CD4-positive, alpha-beta T cell treated with Interleukin-1 beta for 1 hour (primary cell): ENCODE measurements at regions not wholly inside any gene's neighbourhood (a gene's known extent, or its start where the extent isn't known, plus 50 kb on each side); places are given as distances from the start of the nearest gene placed in this dataset.

ENCODE experiments used
- DNase-seq, 2 donors: peaks; one replicate each; pipeline ENCODE4 v3.0.0-alpha.2; 2020 to 2022

GRCh38 chr16:64638766-64639165 lies 483.1 kb downstream of the CDH11 start:
- DNase-seq: no peak

DNA sequence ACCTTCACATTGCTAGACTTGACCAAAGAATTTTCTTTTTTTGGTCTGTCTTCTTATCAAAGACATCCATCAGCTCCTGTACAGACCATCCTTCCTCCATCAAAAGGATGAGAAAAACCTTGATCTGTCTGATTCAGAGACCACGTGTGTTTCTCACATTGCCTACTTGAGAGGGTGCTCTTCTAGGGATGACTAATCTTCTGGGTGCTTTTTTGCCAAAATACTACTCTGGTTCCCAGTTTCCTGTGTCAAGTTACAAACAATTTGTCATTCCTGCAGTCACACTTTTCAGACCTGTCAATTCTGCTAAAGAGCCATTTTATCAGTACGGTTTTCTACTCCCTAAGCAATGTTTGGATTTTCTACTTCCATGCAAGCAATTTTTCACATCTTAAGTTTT lies 492.2 kb downstream of the CDH11 start:
- no peak for DNase-seq

DNA sequence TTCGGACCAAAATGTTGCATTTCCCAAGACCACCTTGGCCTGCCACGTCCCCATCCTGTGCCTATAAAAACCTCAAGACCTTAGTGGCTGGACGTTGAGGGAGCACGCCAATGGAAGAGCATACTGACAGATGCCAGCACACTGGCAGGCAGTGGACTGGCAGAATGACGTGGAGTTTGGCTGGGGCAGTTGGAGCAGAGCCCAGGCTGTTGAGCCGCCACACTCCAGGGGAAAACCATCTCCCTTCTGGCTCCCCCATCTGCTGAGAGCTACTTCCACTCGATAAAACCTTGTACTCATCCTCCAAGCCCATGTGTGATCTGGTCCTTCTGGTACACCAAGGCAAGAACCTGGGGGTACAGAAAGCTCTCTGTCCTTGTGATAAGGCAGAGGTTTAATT lies 494.1 kb downstream of the CDH11 start:
- no peak for DNase-seq

- no peak for DNase-seq
Observed at GRCh38 chr16:64627288-64627687, 494.6 kb downstream of the CDH11 start.

DNA sequence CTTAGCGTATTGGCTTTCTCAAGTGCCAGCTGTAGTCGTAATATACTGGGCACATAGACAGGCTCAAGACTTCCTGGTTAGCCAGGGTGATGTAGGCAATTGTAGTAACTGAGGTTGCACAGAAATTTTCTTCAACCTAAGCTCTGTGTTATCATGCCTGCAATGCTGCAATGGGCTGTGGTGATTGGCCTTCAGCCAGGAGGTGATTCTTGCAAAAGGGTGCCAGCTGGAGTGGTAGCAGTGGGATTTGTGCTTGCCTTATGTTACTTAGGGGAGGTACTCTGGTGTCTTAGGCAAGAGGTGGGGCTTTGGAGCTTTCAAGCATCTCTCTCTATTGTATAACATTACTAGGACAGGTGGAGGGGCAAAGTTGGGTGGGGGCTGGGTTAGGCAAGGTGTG lies 495.1 kb downstream of the CDH11 start:
- no peak for DNase-seq

- DNase-seq: no peak
Observed at GRCh38 chr16:64621616-64622015, 500.2 kb downstream of the CDH11 start.

- no peak for DNase-seq
Observed at GRCh38 chr16:64617836-64618476, 503.9 kb downstream of the CDH11 start.

DNA sequence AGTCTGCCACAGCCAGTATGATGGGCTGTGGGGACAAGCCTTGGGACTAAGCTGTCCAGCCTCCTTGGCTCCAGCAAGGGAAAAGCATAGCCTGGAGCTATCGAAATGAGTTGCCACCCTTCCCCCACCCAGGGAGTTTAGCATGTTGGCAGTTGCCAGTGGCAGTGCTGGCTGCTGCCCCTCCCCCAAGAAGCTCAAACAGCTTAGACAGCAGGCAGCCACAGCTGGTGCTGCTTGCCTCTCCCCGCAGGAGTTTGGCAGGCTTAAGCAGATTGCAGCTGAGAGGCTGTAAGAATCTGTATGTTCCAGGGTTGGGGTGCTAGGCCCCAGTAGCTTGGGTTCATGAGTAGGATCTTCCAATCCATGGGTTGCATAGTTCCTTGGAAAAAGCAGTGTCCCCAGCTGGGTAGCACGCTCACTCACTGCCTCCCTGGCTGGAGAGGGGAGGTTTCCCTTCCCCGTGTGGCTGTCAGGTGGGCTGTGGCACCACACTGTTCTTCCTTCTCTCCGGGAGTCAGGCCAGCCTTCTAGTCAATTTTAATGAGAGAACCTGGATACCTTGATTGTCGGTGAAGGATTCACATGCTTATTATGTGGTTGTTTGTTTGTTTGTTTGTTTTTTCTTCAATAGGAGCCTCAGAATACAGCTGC lies 506.1 kb downstream of the CDH11 start:
- no peak for DNase-seq

DNA sequence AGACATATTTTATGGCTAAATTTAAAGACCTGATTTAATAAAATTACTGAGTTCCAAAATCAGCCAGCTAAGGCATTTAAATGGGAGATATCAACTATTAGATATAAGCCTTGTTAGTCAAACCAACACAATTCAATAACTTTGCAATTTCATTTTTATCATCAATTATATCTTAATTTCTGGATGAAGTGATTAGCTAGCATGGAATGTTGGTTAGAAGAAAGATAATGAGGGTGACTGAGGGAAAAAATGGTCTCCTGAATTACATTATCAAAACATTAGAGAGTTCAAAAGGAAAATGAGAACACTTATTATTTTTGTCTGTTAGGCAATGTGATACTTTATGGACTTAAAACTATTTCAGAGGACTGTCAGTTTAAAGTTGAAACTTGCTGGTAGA lies 525.7 kb downstream of the CDH11 start:
- no peak for DNase-seq

DNA sequence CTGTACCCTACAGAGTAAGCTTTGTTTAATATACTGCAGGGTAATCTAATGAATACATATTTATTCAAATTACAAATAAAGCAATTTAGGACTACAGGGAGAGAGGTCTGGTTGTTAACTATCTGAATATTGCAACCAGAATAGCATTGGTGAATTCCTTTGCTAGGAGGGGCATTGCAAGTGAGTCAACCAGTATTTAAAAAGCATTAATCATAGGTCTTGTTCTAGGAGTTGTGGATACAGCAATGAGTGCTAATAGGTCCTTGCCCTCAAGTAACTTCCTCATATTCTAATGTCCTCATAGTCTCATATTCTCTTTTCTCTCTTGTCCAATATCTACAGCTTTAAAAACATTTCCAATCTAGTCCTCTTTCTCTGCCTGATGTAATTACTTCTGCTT lies 531.4 kb downstream of the CDH11 start:
- no peak for DNase-seq

DNA sequence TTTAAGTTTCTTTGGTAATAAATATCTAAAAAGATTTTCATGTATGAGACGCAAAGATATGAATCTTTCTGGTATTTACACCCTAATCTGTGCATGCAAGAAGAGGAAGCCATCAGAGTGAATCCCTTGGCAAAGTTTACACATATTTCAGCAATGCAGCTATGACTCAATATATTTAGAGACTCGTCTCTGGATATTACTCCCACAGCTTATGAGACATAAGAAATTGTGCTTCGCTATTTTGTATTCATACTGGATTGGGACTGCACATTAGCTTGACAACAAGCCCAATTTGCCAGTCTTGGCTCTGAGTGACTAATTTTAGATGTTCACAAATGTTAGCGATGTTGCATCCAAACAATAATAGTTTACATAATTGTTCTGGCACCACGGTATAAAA lies 532.0 kb downstream of the CDH11 start:
- no peak for DNase-seq

GRCh38 chr16:64586781-64587180 lies 535.1 kb downstream of the CDH11 start:
- DNase-seq: no peak

- no peak for DNase-seq
Observed at GRCh38 chr16:64585367-64585766, 536.5 kb downstream of the CDH11 start.

DNA sequence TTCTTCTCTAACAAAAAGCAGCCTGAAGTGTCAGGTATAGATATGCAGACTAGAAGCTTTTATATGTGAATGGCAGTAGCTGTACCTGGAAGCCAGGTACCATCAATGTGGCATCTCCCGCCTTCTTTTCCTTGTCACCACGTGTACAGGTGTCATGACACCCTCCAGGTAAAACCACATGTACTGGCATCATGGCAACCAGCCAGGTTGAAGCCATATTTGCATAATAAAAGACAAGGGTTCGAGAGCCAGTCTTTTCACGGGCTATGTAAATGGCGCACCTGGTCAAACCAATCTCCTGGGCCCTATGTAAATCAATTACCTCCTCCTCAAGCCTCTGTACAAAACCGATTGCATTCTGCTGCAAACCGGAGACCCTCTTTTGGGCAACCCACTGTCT lies 541.3 kb downstream of the CDH11 start:
- no peak for DNase-seq

- no peak for DNase-seq
Observed at GRCh38 chr16:64579712-64580111, 542.2 kb downstream of the CDH11 start.

DNA sequence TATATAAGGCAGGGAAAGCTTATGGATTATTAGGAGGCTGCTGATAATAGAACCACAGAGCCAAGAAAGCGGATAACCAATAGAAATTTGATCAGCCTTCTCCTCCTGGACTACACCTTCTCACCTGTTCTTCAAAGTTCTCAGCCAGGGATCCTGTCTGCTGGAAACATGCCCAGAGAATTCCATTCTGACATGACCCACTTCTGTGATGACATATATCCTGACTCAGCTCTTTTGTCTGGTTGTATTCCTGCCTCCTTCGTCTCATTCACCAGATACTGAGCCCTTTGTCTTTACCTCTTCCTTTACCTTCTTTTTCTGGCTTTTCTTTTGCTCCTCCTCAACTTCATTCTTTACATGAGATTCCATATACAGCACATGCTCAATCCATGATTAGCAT lies 576.1 kb downstream of the CDH11 start:
- no peak for DNase-seq

GRCh38 chr16:64544859-64545258 lies 577.0 kb downstream of the CDH11 start:
- no peak for DNase-seq

GRCh38 chr16:64543441-64543840 lies 578.4 kb downstream of the CDH11 start:
- no peak for DNase-seq

GRCh38 chr16:64543031-64543430 lies 578.8 kb downstream of the CDH11 start:
- DNase-seq: no peak

DNA sequence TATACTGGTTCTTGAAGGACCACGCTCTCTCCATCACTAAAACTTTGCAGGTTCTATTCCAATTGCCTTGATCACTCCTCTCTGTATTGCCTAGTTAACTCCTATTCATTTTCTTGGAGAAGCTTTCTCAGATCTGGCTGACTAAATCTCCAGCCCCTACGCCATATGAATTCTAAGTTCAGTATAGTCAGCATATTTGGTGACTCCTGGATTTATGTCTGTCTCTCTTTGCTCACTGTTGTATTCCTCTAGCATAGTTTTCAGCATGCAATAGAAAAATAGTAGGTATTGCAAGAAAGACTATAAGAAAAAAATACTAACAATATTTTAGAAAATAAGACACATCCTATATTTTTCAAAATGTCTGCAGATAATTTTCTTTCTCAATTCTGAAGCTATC lies 579.7 kb downstream of the CDH11 start:
- DNase-seq: no peak

- DNase-seq: no peak
Observed at GRCh38 chr16:64541621-64542020, 580.2 kb downstream of the CDH11 start.

DNA sequence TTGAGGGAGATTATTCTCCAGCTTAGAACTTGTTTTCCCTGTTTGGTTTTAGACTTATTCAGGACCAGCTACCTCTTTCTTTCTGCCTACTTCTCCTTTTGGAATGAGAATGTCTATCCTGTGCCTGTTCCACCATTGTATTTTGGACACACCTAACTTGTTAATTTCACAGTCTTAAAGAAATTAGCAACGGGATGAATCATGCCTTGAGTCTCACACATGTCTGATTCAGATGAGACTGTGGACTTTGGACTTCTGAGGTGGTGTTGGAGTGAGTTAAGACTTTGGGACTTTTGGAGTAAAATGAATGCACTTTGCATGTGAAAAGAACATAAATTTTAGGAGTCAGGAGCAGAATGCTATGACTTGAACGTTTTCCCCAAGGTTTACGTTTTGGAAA lies 581.4 kb downstream of the CDH11 start:
- DNase-seq: no peak

GRCh38 chr16:64539811-64540371 lies 582.0 kb downstream of the CDH11 start:
- DNase-seq: no peak

- DNase-seq: no peak
Observed at GRCh38 chr16:64534180-64534780, 587.6 kb downstream of the CDH11 start.
